HG02852 (cell line): ENCODE measurements at regions not wholly inside any gene's neighbourhood (a gene's known extent, or its start where the extent isn't known, plus 50 kb on each side); places are given as distances from the start of the nearest gene placed in this dataset.
"Not testable (repeated sequence)": the region's sequence is repeated elsewhere in the genome, so short reads cannot be mapped to it uniquely, and the experiment has no call there.

ENCODE experiments used
- ATAC-seq: cut with Tn5 transposase; IDR thresholded peaks from one replicate; pipeline ENCODE4 v1.9.1; 2021; ENCODE audit warnings: mild to moderate bottlenecking, moderate library complexity; ENCODE audit not compliant: unreplicated experiment

DNA sequence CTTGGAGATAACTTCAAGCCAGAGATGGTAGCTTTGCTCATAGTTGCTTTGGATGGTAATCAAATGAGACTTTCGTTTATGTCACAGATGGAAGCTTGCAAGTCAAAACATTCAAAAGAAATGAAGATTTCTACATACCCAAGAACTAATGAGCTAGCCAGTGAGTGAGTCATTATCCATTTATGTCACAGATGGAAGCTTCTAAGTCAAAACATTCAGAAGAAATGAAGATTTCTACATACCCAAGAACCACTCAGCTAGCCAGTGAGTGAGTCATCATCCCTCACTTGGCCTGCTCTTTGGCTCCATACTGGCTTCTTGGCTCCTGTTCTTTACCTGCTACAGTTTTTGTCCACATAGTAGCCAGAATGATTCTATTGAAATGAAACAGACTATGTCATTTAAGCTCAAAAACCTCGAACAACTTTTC is 559.8 kb upstream of the CBLB start:
- no peak for ATAC-seq

DNA sequence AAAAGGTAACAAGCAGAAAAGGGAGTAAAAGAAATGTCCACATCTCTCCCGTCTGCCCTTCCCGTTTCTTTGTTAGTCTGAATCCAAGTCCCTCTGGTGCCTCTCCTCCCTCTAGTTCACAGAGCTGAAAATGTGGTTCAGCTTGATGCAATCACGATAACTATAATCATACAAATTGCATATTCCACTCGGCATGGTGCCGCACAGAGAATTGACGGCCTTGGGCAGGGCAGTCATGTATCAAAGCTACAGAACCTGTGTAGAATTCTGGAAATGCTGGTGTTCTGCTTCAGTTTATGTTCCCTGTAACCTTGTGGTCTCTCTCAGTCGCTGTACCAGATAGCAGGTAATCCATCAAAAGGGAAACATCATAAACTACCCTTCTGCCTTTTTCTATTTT is 562.9 kb upstream of the CBLB start:
- ATAC-seq: no peak

GRCh38 chr3:106435899-106436453 is 567.2 kb upstream of the CBLB start:
- ATAC-seq: no peak

GRCh38 chr3:106438887-106439286 is 570.1 kb upstream of the CBLB start:
- ATAC-seq: no peak

DNA sequence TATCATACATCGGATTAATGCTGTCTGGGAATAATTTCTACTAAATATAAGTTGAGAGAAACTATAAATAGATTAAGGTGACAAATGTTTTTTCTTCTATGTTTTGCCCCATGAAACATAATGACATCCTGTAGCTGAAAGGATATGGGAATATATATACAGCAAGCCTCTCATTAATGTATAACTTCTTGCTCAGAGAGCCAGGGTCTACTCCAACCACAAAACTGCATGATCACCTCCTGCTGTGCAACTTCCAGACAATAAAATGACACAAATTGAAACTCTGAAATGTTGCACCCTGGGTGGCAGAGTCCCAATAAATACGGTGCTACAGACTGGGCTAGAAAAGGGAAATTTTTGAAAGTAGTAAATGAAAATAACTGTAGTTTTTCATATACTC is 571.9 kb upstream of the CBLB start:
- no peak for ATAC-seq

DNA sequence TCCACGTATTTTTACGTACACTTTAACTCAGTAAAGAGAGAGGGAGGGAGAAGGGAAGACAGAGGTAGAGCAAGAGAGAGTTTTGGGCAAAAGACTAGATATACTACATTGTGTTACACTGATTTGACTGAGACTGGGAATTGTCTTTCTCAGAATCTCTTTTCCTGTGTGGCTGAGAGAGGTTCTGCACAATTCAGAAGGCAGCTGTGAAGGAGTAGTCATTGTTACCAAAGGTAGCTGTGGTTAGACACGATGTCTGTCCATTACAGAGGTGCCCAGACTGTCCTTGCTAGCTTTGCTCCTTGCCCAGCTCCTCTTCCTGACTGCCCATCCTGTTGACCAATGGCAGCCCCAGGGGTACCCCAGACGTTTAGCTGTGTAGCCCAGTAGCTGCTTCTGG is 577.5 kb upstream of the CBLB start:
- peak; percentile 47 for ATAC-seq

DNA sequence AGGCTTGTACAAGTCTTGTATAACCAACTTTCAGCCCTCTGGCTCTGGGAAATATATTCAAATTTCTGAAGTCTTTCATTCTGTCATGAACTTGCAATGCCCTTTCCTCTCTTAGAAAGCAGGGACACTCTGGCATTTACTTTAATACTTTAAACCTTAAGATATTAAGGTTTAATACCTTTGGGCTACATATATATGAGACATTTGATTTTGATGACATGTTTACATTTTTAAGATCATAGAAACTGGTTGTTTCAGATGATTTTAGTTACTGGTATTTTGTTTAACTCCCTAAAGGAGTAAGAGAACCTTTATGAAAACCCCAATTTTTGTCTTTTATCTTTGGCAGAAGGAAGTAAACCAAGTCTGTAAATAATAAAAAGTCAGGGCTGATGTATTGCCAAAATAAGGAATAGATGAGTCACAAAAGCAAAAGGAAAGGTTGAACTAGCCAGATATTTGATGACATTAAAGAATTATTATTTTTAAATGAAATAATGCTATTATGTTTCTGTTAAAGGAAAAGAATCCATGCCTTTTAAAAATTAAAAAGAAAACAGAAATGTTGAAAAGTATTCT is 579.0 kb upstream of the CBLB start:
- no peak for ATAC-seq

DNA sequence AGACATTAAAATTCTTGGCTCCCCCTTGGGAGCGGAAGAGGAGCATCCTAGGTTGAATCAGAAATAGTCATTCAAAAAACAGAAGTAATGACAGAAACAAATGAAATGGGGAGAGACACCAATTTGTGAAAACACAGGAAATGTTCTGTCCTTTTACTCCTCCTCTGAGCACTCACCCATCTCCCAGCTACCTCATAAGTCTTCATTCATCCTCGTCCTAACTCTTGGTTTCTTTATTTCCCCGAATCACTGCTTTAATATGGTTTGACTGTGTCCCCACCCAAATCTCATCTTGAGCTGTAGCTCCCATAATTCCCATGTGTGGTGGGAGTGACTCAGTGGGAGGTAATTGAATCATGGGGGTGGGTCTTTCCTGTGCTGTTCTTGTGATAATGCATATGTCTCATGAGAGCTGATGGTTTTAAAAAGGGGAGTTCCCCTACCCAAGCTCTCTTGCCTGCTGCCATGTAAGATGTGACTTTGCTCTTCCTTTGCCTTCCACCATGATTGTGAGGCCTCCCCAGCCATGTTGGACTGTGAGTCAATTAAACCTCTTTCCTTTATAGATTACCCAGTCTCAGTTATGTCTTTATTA is 579.7 kb upstream of the CBLB start:
- not testable (repeated sequence) for ATAC-seq

DNA sequence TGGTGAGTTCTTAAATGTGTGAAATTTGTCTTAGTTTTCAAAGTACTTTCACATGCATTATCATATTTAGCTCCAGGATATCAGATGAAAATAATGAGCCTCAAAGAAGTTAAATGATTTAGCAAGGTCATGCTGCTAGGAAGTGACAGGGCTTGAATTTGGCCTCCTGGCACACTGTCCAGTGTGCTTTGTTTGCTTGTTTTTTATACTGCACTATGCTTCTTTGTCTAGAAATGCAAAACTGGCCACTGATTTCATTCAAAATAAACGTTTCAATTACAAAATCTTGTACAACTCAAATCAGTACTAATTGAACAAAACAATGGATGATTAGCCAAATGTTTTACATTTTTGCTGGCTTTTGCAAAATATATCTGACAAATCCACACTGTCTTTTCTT is 583.3 kb upstream of the CBLB start:
- no peak for ATAC-seq

DNA sequence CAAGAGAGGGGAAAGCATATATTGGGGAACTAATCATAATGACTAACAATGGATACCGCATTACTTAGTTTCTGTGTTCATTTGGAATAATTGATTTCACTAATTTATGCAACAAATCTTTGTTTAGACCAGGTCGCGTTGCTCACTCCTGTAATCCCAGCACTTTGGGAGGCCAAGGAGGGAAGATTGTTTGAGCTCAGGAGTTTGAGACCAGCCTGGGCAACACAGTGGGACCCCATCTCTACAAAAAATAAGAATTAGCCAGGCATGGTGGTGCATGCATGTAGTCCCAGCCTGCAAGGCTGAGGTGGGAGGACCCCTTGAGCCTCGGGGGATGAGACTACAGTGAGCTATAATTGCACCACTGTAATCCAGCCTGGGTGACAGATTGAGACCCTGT is 585.7 kb upstream of the CBLB start:
- ATAC-seq: no peak

- ATAC-seq: peak; percentile 96
These were observed 588.7 kb upstream of the CBLB start for GRCh38 chr3:106457281-106458180.

DNA sequence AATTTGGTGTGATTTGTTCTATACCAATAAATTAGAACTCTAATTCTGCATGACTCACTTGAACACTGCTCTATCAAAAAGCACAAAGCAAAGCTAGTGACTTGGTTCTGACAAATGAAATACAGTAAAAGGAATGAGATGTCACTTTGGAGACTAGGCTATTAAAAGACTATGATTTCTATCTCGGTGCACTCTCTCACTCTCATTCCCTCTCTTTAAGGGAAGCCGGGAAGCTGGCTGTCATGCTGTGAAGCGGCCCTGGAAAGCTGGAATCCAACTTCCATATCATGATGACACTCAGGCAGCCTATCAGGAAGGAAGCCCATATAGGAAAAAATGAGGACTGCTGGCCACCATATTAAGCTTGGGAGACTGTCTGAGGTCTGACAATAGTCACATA is 590.1 kb upstream of the CBLB start:
- ATAC-seq: no peak

GRCh38 chr3:106466881-106467280 is 598.1 kb upstream of the CBLB start:
- ATAC-seq: no peak

GRCh38 chr3:106473576-106474475 is 605.0 kb upstream of the CBLB start:
- no peak for ATAC-seq

GRCh38 chr3:106482451-106482850 is 613.6 kb upstream of the CBLB start:
- ATAC-seq: no peak

GRCh38 chr3:106485217-106485616 is 616.4 kb upstream of the CBLB start:
- ATAC-seq: no peak

DNA sequence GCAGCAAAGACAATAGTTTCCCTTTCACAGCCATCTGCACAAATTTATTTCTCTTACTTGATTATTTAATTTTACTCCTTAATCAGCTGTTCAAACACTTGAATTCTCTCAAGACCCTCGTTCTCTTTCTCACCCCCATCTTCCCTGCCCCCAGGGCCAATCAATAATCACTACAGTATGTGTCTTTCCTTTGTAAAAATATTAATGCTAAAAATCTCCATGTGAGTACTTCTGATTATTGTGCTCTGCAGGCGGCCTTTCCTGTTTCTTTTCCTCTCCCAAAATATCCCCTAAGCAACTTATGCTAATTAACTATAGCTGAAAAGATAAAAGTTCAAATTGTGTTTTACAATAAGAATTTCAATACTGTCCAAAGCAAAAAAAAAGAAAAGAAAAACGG is 617.0 kb upstream of the CBLB start:
- no peak for ATAC-seq

- not testable (repeated sequence) for ATAC-seq
These were observed 618.3 kb upstream of the CBLB start for GRCh38 chr3:106486945-106487639.

DNA sequence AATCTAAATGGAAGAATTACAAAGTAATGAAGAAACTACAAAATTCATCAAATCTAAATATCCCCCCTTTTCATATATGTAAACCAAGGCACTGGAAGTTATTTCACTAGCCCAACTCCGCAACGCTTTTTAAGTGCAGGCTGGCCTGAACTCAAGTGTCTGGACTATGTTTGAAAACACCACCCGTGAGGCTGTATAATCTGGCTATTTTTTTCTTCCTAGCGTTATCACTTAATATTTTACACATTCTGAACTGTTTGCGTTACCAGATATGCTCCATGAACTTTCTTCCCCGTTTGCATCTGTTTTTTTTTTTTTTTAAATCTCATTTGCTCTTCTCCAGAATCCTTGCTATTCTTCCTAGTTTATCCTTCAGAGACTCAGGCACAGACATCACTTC is 619.5 kb upstream of the CBLB start:
- no peak for ATAC-seq

DNA sequence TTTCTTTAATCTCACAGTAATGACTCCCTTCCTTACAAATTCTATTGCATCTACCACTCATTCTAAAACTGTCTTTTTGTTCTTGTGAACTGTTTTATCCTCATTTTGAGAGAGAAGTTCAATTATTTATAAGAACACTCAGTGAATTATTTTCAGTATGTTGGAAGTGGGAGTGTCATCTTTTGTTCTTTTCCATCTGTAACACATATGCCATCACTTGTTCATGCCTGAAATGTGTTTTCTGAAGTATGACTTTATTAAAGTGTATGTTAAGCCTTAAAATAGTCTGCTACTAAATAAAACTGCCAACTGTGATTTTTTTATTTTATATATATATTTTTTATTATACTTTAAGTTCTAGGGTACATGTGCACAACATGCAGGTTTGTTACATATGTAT is 623.0 kb upstream of the CBLB start:
- no peak for ATAC-seq
